Testis (tissue), 2 donors: ENCODE measurements at regions not wholly inside any gene's neighbourhood (a gene's known extent, or its start where the extent isn't known, plus 50 kb on each side); places are given as distances from the start of the nearest gene placed in this dataset.

Experiments used
- DNase-seq: peaks from one replicate; pipeline ENCODE4 v3.0.0-alpha.2; 2019
- H3K27ac ChIP-seq, 2 donors: fragments of 200-600 bp; sonication (generic); one replicate each; pipeline ENCODE4 v1.5.1; 2019
- H3K27me3 ChIP-seq: fragments of 200-600 bp; sonication (generic); one replicate; pipeline ENCODE4 v1.5.1; 2019
- H3K36me3 ChIP-seq: fragments of 200-600 bp; sonication (generic); one replicate; pipeline ENCODE4 v1.5.1; 2017; ENCODE audit warnings: low read depth; ENCODE audit errors: missing control alignments
- H3K4me1 ChIP-seq: fragments of 200-600 bp; sonication (generic); one replicate; pipeline ENCODE4 v1.5.1; 2019
- H3K4me3 ChIP-seq, 2 donors: fragments of 200-600 bp; sonication (generic); one replicate each; pipeline ENCODE4 v1.5.1; 2017 to 2019
- H3K9me3 ChIP-seq: fragments of 200-600 bp; sonication (generic); one replicate; pipeline ENCODE4 v1.5.1; 2017
- POLR2A ChIP-seq: fragments of 450-650 bp; IDR thresholded peaks from one replicate; pipeline ENCODE4 v1.6.1; 2017; ENCODE audit warnings: antibody characterized with exemption, mild to moderate bottlenecking, moderate library complexity
- WGBS, 2 donors: methylation state at CpG; one replicate each; pipeline ENCODE4 v1.1.5; 2018; 5-methylcytosine and 5-hydroxymethylcytosine counted together
- intact Hi-C: fragments of 100-400 bp; cut with DNase I; formaldehyde crosslinking; loops from one replicate; pipeline ENCODE4 v1.15.1; 2023; ENCODE audit warnings: low total_unique reads
- TF ChIP-seq, protein P1 (sequence below), 3 experiments: fragments of 450-650 bp in 2 of 3; fragments of 200-600 bp in 1 of 3; sonication (generic) in 1 of 3; IDR thresholded peaks; one replicate each; pipeline ENCODE4 v1.5.1; 2016 to 2019; ENCODE audit warnings: antibody characterized with exemption in 3 of 3, mild to moderate bottlenecking in 2 of 3, moderate library complexity in 1 of 3

DNA sequence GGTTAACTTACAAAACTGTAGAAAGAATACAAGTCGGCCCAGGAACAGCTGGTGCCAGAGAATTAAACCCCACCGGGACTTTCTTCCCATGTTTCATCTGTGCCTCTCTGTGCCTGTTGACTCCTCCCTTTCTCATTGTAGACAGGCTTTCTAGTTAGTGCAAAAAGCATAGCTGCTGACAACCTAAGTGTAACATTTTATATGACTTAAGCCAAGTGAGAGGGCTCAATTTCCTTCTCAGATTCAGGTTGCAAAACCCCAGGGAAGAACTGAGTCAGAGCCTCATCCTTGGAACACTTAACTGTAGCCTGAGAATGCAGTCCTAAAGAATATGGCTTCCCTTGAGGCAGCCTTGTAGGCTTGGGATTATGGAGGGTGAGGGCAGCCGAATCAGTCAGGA lies 302.5 kb upstream of the AZI2 start:
- Histone ChIP-seq H3K4me1 (no peaks in the 10 kb centered on the region), H3K27me3 (no peaks in the 10 kb centered on the region), H3K9me3 (no peaks in the 10 kb centered on the region), H3K4me3 (no peak overlapping the region), H3K36me3 (no peaks in the 10 kb centered on the region), H3K27ac (no peak overlapping the region)
- no peak for DNase-seq
- TF ChIP-seq POLR2A, result no peak
- TF ChIP-seq, protein P1, sequence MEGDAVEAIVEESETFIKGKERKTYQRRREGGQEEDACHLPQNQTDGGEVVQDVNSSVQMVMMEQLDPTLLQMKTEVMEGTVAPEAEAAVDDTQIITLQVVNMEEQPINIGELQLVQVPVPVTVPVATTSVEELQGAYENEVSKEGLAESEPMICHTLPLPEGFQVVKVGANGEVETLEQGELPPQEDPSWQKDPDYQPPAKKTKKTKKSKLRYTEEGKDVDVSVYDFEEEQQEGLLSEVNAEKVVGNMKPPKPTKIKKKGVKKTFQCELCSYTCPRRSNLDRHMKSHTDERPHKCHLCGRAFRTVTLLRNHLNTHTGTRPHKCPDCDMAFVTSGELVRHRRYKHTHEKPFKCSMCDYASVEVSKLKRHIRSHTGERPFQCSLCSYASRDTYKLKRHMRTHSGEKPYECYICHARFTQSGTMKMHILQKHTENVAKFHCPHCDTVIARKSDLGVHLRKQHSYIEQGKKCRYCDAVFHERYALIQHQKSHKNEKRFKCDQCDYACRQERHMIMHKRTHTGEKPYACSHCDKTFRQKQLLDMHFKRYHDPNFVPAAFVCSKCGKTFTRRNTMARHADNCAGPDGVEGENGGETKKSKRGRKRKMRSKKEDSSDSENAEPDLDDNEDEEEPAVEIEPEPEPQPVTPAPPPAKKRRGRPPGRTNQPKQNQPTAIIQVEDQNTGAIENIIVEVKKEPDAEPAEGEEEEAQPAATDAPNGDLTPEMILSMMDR (IDR thresholded peaks at IDR 0.05), result no peak
- 75 to 80% methylated on average over 3 of the region's 3 CpGs for WGBS, 2 donors
- intact Hi-C loops, result no loop called here

DNA sequence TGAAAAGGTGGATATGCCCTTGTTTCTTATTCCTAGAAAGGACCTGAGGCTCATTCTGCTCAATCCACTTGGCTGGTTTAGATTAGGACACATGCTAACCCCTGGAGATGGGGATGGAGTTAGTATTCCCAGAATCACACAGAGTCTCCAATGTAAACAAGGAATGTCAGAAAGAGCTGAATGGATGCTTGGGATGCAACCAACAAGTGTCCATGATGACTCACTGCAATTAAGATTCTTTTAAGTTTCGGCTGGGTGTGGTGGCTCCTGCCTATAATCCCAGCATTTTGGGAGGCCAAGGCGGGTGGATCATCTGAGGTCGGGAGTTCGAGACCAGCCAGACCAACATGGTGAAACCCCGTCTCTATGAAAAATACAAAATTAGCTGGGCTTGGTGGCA lies 315.5 kb upstream of the AZI2 start:
- intact Hi-C loops, result no loop called here
- no peak overlapping the region for H3K27ac ChIP-seq
- TF ChIP-seq, protein P1 (IDR thresholded peaks at IDR 0.05), result no peak
- TF ChIP-seq POLR2A, result no peak
- H3K36me3 ChIP-seq, result no peaks in the 10 kb centered on the region
- no peaks in the 10 kb centered on the region for H3K4me1 ChIP-seq
- no peaks in the 10 kb centered on the region for H3K9me3 ChIP-seq
- 94 to 100% methylated on average over 2 to 5 of the region's 5 CpGs for WGBS, 2 donors
- no peaks in the 10 kb centered on the region for H3K27me3 ChIP-seq
- DNase-seq, result no peak
- no peak overlapping the region for H3K4me3 ChIP-seq

DNA sequence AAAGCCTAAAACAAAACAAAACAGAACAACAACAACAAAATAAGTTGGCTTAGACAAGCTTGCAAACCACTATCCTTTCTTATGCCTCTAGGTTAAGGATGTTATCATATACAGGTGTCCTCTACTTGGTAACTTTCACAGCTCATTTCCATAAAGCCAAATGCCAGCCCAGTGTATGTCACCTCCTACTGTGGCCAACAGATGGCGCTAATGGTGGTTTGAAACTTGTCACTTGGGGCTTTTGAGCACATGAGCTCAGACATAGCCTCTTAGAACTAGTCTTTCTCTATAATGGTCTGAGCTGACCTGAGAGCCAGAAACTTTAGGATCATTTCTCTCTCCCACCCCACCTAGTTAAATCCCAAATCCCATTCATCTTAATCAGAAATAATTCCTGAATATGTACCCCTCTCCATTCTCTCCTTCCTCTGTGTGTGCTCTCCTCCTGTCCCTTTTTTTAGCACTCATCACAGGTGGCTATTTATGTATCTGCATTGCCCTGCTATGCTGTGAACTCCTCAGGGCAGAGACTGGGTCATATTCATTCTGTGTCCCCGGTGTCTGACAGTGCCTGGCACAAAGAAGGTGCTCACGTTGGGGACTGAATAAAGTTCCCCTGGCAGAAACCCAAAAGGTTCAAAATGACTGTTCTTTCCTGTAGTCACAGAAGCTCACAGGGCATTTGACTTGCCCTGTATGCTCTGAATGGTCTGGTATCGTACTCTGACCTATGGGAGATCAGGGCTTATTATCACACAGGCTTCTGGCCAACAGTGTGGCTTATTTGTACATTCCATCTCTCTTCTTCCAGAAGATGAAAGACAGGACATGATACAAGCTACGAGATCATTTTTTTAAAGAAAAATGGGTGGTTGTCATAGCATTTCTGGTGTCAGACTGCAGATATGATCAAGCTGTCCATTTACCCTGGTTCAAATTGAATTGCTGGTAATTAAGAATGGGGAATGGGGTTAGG lies 319.3 kb upstream of the AZI2 start:
- no peak overlapping the region for H3K4me3 ChIP-seq
- no peaks in the 10 kb centered on the region for H3K36me3 ChIP-seq
- peak; percentile 77 for DNase-seq
- no peak overlapping the region for H3K27ac ChIP-seq
- H3K27me3 ChIP-seq, result no peaks in the 10 kb centered on the region
- 59 to 75% methylated on average over 5 of the region's 5 CpGs for WGBS, 2 donors
- TF ChIP-seq, protein P1 (IDR thresholded peaks at IDR 0.05), result peak; percentile 45 to 71 (median 64)
- no peak for TF ChIP-seq POLR2A
- intact Hi-C loops, result no loop called here
- H3K9me3 ChIP-seq, result no peaks in the 10 kb centered on the region
- H3K4me1 ChIP-seq, result no peaks in the 10 kb centered on the region

DNA sequence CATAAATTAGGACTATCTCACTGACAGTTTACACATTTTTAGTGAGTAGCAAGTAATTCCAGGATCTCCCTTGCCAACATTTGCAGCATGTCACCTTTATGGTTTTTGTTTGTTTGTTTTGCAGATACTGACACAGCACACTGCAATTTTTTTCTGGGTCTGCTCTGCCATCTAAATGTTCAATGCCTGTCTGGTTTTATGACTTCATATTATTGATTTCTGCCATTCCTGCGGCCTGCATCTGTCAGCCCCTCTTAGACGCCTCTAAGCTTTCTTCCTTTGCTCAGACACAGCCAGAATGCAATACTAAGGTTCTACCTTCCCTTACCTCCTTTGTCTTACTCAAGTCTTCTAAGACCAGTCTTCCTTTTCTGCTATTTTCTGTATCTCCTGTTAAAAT lies 321.2 kb upstream of the AZI2 start:
- DNase-seq, result no peak
- TF ChIP-seq, protein P1 (IDR thresholded peaks at IDR 0.05), result no peak
- no peak for TF ChIP-seq POLR2A
- no peaks in the 10 kb centered on the region for H3K9me3 ChIP-seq
- intact Hi-C loops, result no loop called here
- no peak overlapping the region for H3K4me3 ChIP-seq
- H3K27me3 ChIP-seq, result no peaks in the 10 kb centered on the region
- WGBS, 2 donors, result 84 to 97% methylated on average over 2 of the region's 2 CpGs
- H3K36me3 ChIP-seq, result no peaks in the 10 kb centered on the region
- H3K4me1 ChIP-seq, result no peaks in the 10 kb centered on the region
- H3K27ac ChIP-seq, result no peak overlapping the region
